GM12875 (cell line): ENCODE measurements at regions not wholly inside any gene's neighbourhood (a gene's known extent, or its start where the extent isn't known, plus 50 kb on each side); places are given as distances from the start of the nearest gene placed in this dataset.

Source experiments
- H3K4me3 ChIP-seq: one replicate; pipeline ENCODE4 v1.5.1; 2011; ENCODE audit warnings: low read depth, low read length, control low read depth
- CTCF ChIP-seq: IDR thresholded peaks from 2 replicates; pipeline ENCODE4 v1.5.1; 2011; ENCODE audit warnings: low read depth, mild to moderate bottlenecking, control low read depth, inconsistent platforms, low read length, moderate library complexity, borderline replicate concordance; ENCODE audit not compliant: insufficient read depth

GRCh38 chr14:106877517-106877916, 1351.1 kb downstream of the TMEM121 start:
- no peak for TF ChIP-seq CTCF
- H3K4me3 ChIP-seq, result no peak overlapping the region

GRCh38 chr14:106879241-106879640, 1352.9 kb downstream of the TMEM121 start:
- peak; percentile 93 for TF ChIP-seq CTCF
- no peak overlapping the region for H3K4me3 ChIP-seq

- peak; percentile 77 for TF ChIP-seq CTCF
These were observed 1356.9 kb downstream of the TMEM121 start for GRCh38 chr14:106883218-106883692.

More at GRCh38 chr14:106883218-106883692, 1356.9 kb downstream of the TMEM121 start:
- H3K4me3 ChIP-seq, result no peak overlapping the region
